ENCODE measurements at regions not wholly inside any gene's neighbourhood (a gene's known extent, or its start where the extent isn't known, plus 50 kb on each side); places are given as distances from the start of the nearest gene placed in this dataset.
A peak's percentile ranks its signal among the peaks of the same experiment; 100 is the strongest.

- intact Hi-C loops (cut with DNase I, micrococcal nuclease): no loop called here
- DNase-seq (no peak), ATAC-seq (no peak)
- TF ChIP-seq CTCF (IDR thresholded peaks at IDR 0.05): no peak
- no peaks in the 10 kb centered on the region for H3K36me3 ChIP-seq (ENCODE audit: low read depth)
- H3K4me3 ChIP-seq: no peak overlapping the region
- H3K4me1 ChIP-seq (ENCODE audit: low read depth): peaks cover 23% of the 10 kb centered on the region
- no peaks in the 10 kb centered on the region for H3K9me3 ChIP-seq
Measured at GRCh38 chr3:23116081-23116837, 86.9 kb upstream of the UBE2E2 start.

- peaks cover 19% of the 10 kb centered on the region for H3K4me1 ChIP-seq (ENCODE audit: low read depth)
- ATAC-seq: no peak
- no peak for TF ChIP-seq CTCF (IDR thresholded peaks at IDR 0.05)
- no peak overlapping the region for H3K4me3 ChIP-seq
- no peak for DNase-seq
- H3K9me3 ChIP-seq: no peaks in the 10 kb centered on the region
- no peaks in the 10 kb centered on the region for H3K36me3 ChIP-seq (ENCODE audit: low read depth)
- intact Hi-C loops (cut with DNase I, micrococcal nuclease): no loop called here
Measured at GRCh38 chr3:23117856-23118255, 85.3 kb upstream of the UBE2E2 start.

GRCh38 chr3:23127196-23127595 is 75.9 kb upstream of the UBE2E2 start:
- Histone ChIP-seq H3K36me3 (ENCODE audit: low read depth) (no peaks in the 10 kb centered on the region), H3K4me1 (ENCODE audit: low read depth) (no peaks in the 10 kb centered on the region), H3K4me3 (no peak overlapping the region), H3K9me3 (no peaks in the 10 kb centered on the region)
- intact Hi-C loops (cut with DNase I, micrococcal nuclease): no loop called here
- DNase-seq (no peak), ATAC-seq (no peak)
- TF ChIP-seq CTCF (IDR thresholded peaks at IDR 0.05): no peak

GRCh38 chr3:23128655-23129054 is 74.5 kb upstream of the UBE2E2 start:
- DNase-seq: no peak
- TF ChIP-seq CTCF (IDR thresholded peaks at IDR 0.05): no peak
- H3K4me3 ChIP-seq: no peak overlapping the region
- no peaks in the 10 kb centered on the region for H3K36me3 ChIP-seq (ENCODE audit: low read depth)
- peak; percentile 47 for ATAC-seq
- no peaks in the 10 kb centered on the region for H3K4me1 ChIP-seq (ENCODE audit: low read depth)
- intact Hi-C loops (cut with DNase I, micrococcal nuclease): no loop called here
- no peaks in the 10 kb centered on the region for H3K9me3 ChIP-seq

GRCh38 chr3:23129117-23129516 is 74.0 kb upstream of the UBE2E2 start:
- no peak overlapping the region for H3K4me3 ChIP-seq
- no peaks in the 10 kb centered on the region for H3K9me3 ChIP-seq
- no peaks in the 10 kb centered on the region for H3K4me1 ChIP-seq (ENCODE audit: low read depth)
- intact Hi-C loops (cut with DNase I, micrococcal nuclease): no loop called here
- DNase-seq: no peak
- TF ChIP-seq CTCF (IDR thresholded peaks at IDR 0.05): no peak
- H3K36me3 ChIP-seq (ENCODE audit: low read depth): no peaks in the 10 kb centered on the region
- no peak for ATAC-seq

All from mucosa of descending colon (tissue), 3 donors.